ENCODE measurements at regions not wholly inside any gene's neighbourhood (a gene's known extent, or its start where the extent isn't known, plus 50 kb on each side); places are given as distances from the start of the nearest gene placed in this dataset.

GRCh38 chr4:147093206-147093605 lies 147.5 kb upstream of the TTC29 start:
- no peaks in the 10 kb centered on the region for H3K36me3 ChIP-seq (ENCODE audit: control insufficient read depth, insufficient read depth, low read length)
- BruUV-seq (replicated peaks), result no TSS peak
- H3K27ac ChIP-seq (ENCODE audit: extremely low read depth, low read depth, low read length), result no peak overlapping the region
- TF ChIP-seq ZNF41 (CRISPR knock-in tag; conservative IDR thresholded peaks at IDR 0.05), result no peak
- no peak overlapping the region for H3K4me2 ChIP-seq (ENCODE audit: insufficient read depth, low read length)
- H3K9ac ChIP-seq (ENCODE audit: insufficient read depth in 1 of 2, low read depth in 2 of 2, low read length in 2 of 2), result no peak overlapping the region
- H3K79me2 ChIP-seq (ENCODE audit: control insufficient read depth, insufficient read depth, low read length), result no peaks in the 10 kb centered on the region
- H4K20me1 ChIP-seq (replicated peaks; ENCODE audit: control insufficient read depth, insufficient read depth, low read length), result no peaks in the 10 kb centered on the region
- no peaks in the 10 kb centered on the region for H3K27me3 ChIP-seq (ENCODE audit: control insufficient read depth in 2 of 2, insufficient read depth in 2 of 2, low read length in 2 of 2)
- intact Hi-C loops (cut with micrococcal nuclease) (loop anchor here (10.0 kb wide), 1 partner anchor 168 kb away; no protein-coding TSS in a partner anchor), in situ Hi-C loops (cut with MboI) (no loop called here)
- POLR2A ChIA-PET, result interaction anchor here (0.7 kb wide), 1 partner anchor 11 kb away, joined by 3 read pairs; no protein-coding TSS in a partner anchor
- H3K4me1 ChIP-seq (replicated peaks in 1 of 2; ENCODE audit: control insufficient read depth in 2 of 2, insufficient read depth in 2 of 2, low read length in 2 of 2), result no peaks in the 10 kb centered on the region
- WGBS (ENCODE audit: insufficient coverage, low coverage, missing lambda C conversion rate), result 0% methylated on average over 2 of the region's 2 CpGs
- H3K9me3 ChIP-seq (replicated peaks; ENCODE audit: control insufficient read depth, insufficient read depth, low read depth, low read length), result no peaks in the 10 kb centered on the region
- no peak overlapping the region for H2AFZ ChIP-seq (ENCODE audit: low read depth, low read length)
- H3K9me1 ChIP-seq (ENCODE audit: control insufficient read depth, insufficient read depth, low read length), result no peaks in the 10 kb centered on the region
- DNase-seq (ENCODE audit: extremely low read depth in 1 of 4, low spot score in 3 of 4) (no peak), ATAC-seq (no peak), FAIRE-seq (no peak)
- CTCF ChIA-PET (ENCODE audit: low intra/inter-chr PET ratio), result no interaction called here
- H3K4me3 ChIP-seq, result no peak overlapping the region

- no peaks in the 10 kb centered on the region for H3K36me3 ChIP-seq (ENCODE audit: control insufficient read depth, insufficient read depth, low read length)
- H3K4me1 ChIP-seq (replicated peaks in 1 of 2; ENCODE audit: control insufficient read depth in 2 of 2, insufficient read depth in 2 of 2, low read length in 2 of 2), result no peaks in the 10 kb centered on the region
- TF ChIP-seq AFF4 (CRISPR knock-in tag; IDR thresholded peaks at IDR 0.05), result no peak
- no peak for TF ChIP-seq JUND (IDR thresholded peaks at IDR 0.05; ENCODE audit: borderline replicate concordance, low read depth, low read length)
- TF ChIP-seq JUND (tag; IDR thresholded peaks at IDR 0.05; ENCODE audit: borderline replicate concordance, low read depth, low read length), result no peak
- no peak for TF ChIP-seq ZNF3 (CRISPR knock-in tag; IDR thresholded peaks at IDR 0.05)
- TF ChIP-seq FOSL1 (tag; conservative IDR thresholded peaks at IDR 0.05), result no peak
- no peak for TF ChIP-seq ZNF23 (CRISPR knock-in tag; IDR thresholded peaks at IDR 0.05)
- 0 out of 6 replicates have a peak, but pooled peaks of 1 of the 3 experiments have one; percentile 5 for TF ChIP-seq CTCF (IDR thresholded peaks at IDR 0.05 in 2 of 3, conservative IDR thresholded peaks at IDR 0.05 in 1 of 3; ENCODE audit: insufficient read depth in 2 of 3, low read depth in 1 of 3, low read length in 3 of 3)
- no peak for TF ChIP-seq ZNF324 (CRISPR knock-in tag; IDR thresholded peaks at IDR 0.05)
- TF ChIP-seq ERF (CRISPR knock-in tag; IDR thresholded peaks at IDR 0.05), result no peak
- H3K4me2 ChIP-seq (ENCODE audit: insufficient read depth, low read length), result no peak overlapping the region
- no peak overlapping the region for H3K9ac ChIP-seq (ENCODE audit: insufficient read depth in 1 of 2, low read depth in 2 of 2, low read length in 2 of 2)
- 0% methylated on average over 2 of the region's 2 CpGs for WGBS (ENCODE audit: insufficient coverage, low coverage, missing lambda C conversion rate)
- H3K79me2 ChIP-seq (ENCODE audit: control insufficient read depth, insufficient read depth, low read length), result no peaks in the 10 kb centered on the region
- H4K20me1 ChIP-seq (replicated peaks; ENCODE audit: control insufficient read depth, insufficient read depth, low read length), result no peaks in the 10 kb centered on the region
- no peak overlapping the region for H3K4me3 ChIP-seq
- ATAC-seq (no peak), FAIRE-seq (no peak), DNase-seq (ENCODE audit: extremely low read depth in 1 of 4, low spot score in 3 of 4) (no peak)
- POLR2A ChIA-PET, result interaction anchor here (0.5 kb wide), 1 partner anchor 26 kb away, joined by 3 read pairs; no protein-coding TSS in a partner anchor
- H2AFZ ChIP-seq (ENCODE audit: low read depth, low read length), result no peak overlapping the region
- intact Hi-C loops (cut with micrococcal nuclease) (loop anchor here (10.0 kb wide), 1 partner anchor 169 kb away; no protein-coding TSS in a partner anchor), in situ Hi-C loops (cut with MboI) (no loop called here)
- no TSS peak for BruUV-seq (replicated peaks)
- no peaks in the 10 kb centered on the region for H3K9me3 ChIP-seq (replicated peaks; ENCODE audit: control insufficient read depth, insufficient read depth, low read depth, low read length)
- H3K27me3 ChIP-seq (ENCODE audit: control insufficient read depth in 2 of 2, insufficient read depth in 2 of 2, low read length in 2 of 2), result no peaks in the 10 kb centered on the region
- CTCF ChIA-PET (ENCODE audit: low intra/inter-chr PET ratio), result no interaction called here
- H3K9me1 ChIP-seq (ENCODE audit: control insufficient read depth, insufficient read depth, low read length), result no peaks in the 10 kb centered on the region
- H3K27ac ChIP-seq (ENCODE audit: extremely low read depth, low read depth, low read length), result no peak overlapping the region
Measured at GRCh38 chr4:147094238-147094637, 148.6 kb upstream of the TTC29 start.
